ENCODE measurements at regions not wholly inside any gene's neighbourhood (a gene's known extent, or its start where the extent isn't known, plus 50 kb on each side); places are given as distances from the start of the nearest gene placed in this dataset.
"Not testable (repeated sequence)": the region's sequence is repeated elsewhere in the genome, so short reads cannot be mapped to it uniquely, and the experiment has no call there.

DNA sequence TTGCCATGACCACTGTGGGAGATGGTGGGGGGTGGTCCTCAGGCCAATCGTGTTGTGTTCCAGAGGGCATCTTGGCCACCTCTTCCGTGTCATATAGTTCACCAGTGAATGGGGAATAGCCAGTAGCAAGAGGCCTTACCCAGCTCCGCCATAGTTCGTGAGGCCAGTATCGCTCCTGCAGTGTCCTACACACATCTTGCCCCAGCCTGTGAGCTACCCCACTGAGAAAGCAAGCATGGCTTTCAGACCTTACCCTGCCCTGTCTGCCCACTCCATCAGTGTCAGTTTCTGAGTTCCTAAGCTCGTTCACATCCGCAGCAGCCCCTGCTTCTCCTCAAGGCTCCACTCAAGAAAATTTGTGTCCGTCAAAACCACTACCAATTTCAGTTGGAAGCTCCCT lies 586.0 kb upstream of the PABPC5 start:
- H4K20me1 ChIP-seq (ENCODE audit: low read length); H3K9me3 ChIP-seq (ENCODE audit: low read length); H3K9ac ChIP-seq (ENCODE audit: low read length); H2AFZ ChIP-seq (ENCODE audit: low read length); H3K27ac ChIP-seq (ENCODE audit: low read length); H3K4me2 ChIP-seq (ENCODE audit: low read length); H3K27me3 ChIP-seq (ENCODE audit: low read length); POLR2A ChIA-PET (ENCODE audit: unreplicated experiment); intact Hi-C loops (cut with micrococcal nuclease); ATAC-seq; H3K9me2 ChIP-seq (replicated peaks; ENCODE audit: low read length); H3K36me3 ChIP-seq (ENCODE audit: low read depth, low read length); BruUV-seq (replicated peaks); CTCF ChIA-PET; H3K4me1 ChIP-seq (ENCODE audit: insufficient read depth, low read length); H3K4me3 ChIP-seq (ENCODE audit: low read length); H3K79me2 ChIP-seq (ENCODE audit: low read length); DNase-seq; H3F3A ChIP-seq (ENCODE audit: low read length, unreplicated experiment): not testable (repeated sequence)

DNA sequence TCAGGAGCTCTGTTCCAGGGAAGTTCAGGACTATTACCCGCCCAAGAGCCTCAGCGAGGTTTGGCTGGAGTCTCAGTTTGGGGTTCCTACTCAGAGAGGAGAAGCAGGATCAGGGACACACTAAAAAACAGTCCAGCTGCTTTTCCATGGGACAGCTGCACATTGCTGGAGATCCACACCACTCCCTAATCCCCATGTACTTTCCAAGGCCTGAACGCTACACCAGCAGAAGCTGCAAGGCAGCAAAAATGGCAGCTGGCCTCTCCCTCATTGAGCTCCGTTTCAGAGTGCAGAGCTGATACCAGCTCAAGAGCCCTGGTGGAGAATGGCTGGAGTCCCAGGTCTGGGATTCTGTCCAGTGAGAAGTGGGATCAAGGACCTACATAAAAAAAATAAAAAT lies 551.2 kb upstream of the PABPC5 start:
- Histone ChIP-seq H3K36me3 (ENCODE audit: low read depth, low read length) (no peaks in the 10 kb centered on the region), H4K20me1 (ENCODE audit: low read length) (no peaks in the 10 kb centered on the region), H2AFZ (ENCODE audit: low read length) (no peak overlapping the region), H3K9me2 (replicated peaks; ENCODE audit: low read length) (no peaks in the 10 kb centered on the region), H3F3A (ENCODE audit: low read length, unreplicated experiment) (no peaks in the 10 kb centered on the region), H3K9me3 (ENCODE audit: low read length) (no peaks in the 10 kb centered on the region), H3K4me3 (ENCODE audit: low read length) (no peak overlapping the region), H3K9ac (ENCODE audit: low read length) (no peak overlapping the region), H3K27ac (ENCODE audit: low read length) (no peak overlapping the region), H3K79me2 (ENCODE audit: low read length) (no peaks in the 10 kb centered on the region), H3K4me1 (ENCODE audit: insufficient read depth, low read length) (no peaks in the 10 kb centered on the region), H3K27me3 (ENCODE audit: low read length) (no peaks in the 10 kb centered on the region), H3K4me2 (ENCODE audit: low read length) (no peak overlapping the region)
- no peak for TF ChIP-seq EZH2phosphoT487 (IDR thresholded peaks at IDR 0.05; ENCODE audit: borderline replicate concordance, low read length)
- TF ChIP-seq, protein P1, sequence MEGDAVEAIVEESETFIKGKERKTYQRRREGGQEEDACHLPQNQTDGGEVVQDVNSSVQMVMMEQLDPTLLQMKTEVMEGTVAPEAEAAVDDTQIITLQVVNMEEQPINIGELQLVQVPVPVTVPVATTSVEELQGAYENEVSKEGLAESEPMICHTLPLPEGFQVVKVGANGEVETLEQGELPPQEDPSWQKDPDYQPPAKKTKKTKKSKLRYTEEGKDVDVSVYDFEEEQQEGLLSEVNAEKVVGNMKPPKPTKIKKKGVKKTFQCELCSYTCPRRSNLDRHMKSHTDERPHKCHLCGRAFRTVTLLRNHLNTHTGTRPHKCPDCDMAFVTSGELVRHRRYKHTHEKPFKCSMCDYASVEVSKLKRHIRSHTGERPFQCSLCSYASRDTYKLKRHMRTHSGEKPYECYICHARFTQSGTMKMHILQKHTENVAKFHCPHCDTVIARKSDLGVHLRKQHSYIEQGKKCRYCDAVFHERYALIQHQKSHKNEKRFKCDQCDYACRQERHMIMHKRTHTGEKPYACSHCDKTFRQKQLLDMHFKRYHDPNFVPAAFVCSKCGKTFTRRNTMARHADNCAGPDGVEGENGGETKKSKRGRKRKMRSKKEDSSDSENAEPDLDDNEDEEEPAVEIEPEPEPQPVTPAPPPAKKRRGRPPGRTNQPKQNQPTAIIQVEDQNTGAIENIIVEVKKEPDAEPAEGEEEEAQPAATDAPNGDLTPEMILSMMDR (conservative IDR thresholded peaks at IDR 0.05; ENCODE audit: low read depth, low read length), result no peak
- POLR2A ChIA-PET (ENCODE audit: unreplicated experiment), result no interaction called here
- intact Hi-C loops (cut with micrococcal nuclease), result no loop called here
- CTCF ChIA-PET, result no interaction called here
- DNase-seq (no peak), ATAC-seq (no peak)
- BruUV-seq (replicated peaks), result no TSS peak

DNA sequence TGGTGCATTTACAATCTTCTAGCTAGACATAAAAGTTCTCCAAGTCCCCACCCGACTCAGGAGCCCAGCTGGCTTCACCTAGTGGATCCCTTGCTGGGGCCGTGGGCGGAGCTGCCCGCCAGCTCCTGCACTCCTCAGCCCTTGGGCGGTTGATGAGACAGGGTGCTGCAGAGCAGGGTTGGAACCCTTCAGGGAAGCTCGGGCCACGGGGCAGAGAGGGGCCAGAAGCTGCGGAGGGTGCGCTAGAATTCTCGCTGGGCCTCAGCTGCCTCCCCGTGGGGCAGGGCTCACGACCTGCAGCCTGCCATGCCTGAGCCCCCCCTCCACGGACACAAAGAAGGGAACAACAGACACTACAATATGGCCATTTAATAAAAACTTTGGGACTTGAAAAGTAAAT lies 519.8 kb upstream of the PABPC5 start:
- BruUV-seq (replicated peaks); H3K4me1 ChIP-seq (ENCODE audit: insufficient read depth, low read length); CTCF ChIA-PET: not testable (repeated sequence)

DNA sequence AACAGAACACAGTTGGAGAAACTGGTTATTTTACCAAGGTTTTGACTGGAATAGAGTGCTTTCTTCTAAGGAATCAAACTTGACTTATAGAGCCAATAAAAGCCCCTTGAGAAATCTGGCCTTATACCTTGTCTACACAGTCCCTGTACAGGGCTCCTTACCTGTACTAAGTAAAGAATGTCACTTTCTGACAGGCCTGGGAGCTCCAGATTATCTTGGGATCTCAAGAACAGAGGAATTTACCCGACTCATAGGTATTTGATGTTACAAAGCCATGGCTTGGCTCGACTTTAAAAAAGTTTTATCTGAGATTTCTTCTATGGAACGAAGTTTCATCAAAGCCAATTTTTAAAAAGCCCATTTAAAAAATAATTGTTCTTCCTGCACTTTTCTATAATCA lies 487.8 kb upstream of the PABPC5 start:
- POLR2A ChIA-PET (ENCODE audit: unreplicated experiment); H3K27ac ChIP-seq (ENCODE audit: low read length); H3K9ac ChIP-seq (ENCODE audit: low read length); H3K4me1 ChIP-seq (ENCODE audit: insufficient read depth, low read length); intact Hi-C loops (cut with micrococcal nuclease); H3K4me2 ChIP-seq (ENCODE audit: low read length); H3K79me2 ChIP-seq (ENCODE audit: low read length); H4K20me1 ChIP-seq (ENCODE audit: low read length); DNase-seq; H3K9me3 ChIP-seq (ENCODE audit: low read length); H3F3A ChIP-seq (ENCODE audit: low read length, unreplicated experiment); H2AFZ ChIP-seq (ENCODE audit: low read length); BruUV-seq (replicated peaks); H3K27me3 ChIP-seq (ENCODE audit: low read length); CTCF ChIA-PET; H3K4me3 ChIP-seq (ENCODE audit: low read length); ATAC-seq; H3K36me3 ChIP-seq (ENCODE audit: low read depth, low read length); H3K9me2 ChIP-seq (replicated peaks; ENCODE audit: low read length): not testable (repeated sequence)

More for the DNA sequence above, 519.8 kb upstream of the PABPC5 start:
- H3K27ac ChIP-seq (ENCODE audit: low read length); H3K36me3 ChIP-seq (ENCODE audit: low read depth, low read length); ATAC-seq; H2AFZ ChIP-seq (ENCODE audit: low read length); DNase-seq; H3K9ac ChIP-seq (ENCODE audit: low read length); H3K4me2 ChIP-seq (ENCODE audit: low read length); intact Hi-C loops (cut with micrococcal nuclease); H3F3A ChIP-seq (ENCODE audit: low read length, unreplicated experiment); POLR2A ChIA-PET (ENCODE audit: unreplicated experiment); H3K9me3 ChIP-seq (ENCODE audit: low read length); H4K20me1 ChIP-seq (ENCODE audit: low read length); H3K9me2 ChIP-seq (replicated peaks; ENCODE audit: low read length); H3K4me3 ChIP-seq (ENCODE audit: low read length); H3K27me3 ChIP-seq (ENCODE audit: low read length); H3K79me2 ChIP-seq (ENCODE audit: low read length): not testable (repeated sequence)

DNA sequence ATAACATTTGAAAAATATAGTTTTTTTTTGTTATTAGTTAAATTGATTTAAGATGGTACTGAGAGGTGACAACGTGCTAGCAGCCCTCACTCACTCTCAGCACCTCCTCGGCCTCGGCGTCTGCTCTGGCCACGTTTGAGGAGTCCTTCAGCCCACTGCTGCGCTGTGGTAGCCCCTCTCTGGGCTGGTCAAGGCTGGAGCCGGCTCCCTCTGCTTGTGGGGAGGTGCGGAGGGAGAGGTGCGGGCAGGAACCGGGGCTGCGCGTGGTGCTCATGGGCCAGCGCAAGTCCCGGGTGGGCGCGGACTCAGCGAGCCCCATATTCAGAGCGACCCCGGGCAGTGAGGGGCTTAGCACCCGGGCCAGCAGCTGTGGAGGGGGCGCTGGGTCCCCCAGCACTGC lies 439.4 kb upstream of the PABPC5 start:
- H3K9me2 ChIP-seq (replicated peaks; ENCODE audit: low read length); H3K9ac ChIP-seq (ENCODE audit: low read length); ATAC-seq; H3K4me2 ChIP-seq (ENCODE audit: low read length); H3F3A ChIP-seq (ENCODE audit: low read length, unreplicated experiment); H3K36me3 ChIP-seq (ENCODE audit: low read depth, low read length); CTCF ChIA-PET; DNase-seq; BruUV-seq (replicated peaks); H4K20me1 ChIP-seq (ENCODE audit: low read length); POLR2A ChIA-PET (ENCODE audit: unreplicated experiment); H2AFZ ChIP-seq (ENCODE audit: low read length); H3K27me3 ChIP-seq (ENCODE audit: low read length); H3K4me1 ChIP-seq (ENCODE audit: insufficient read depth, low read length); H3K9me3 ChIP-seq (ENCODE audit: low read length); H3K27ac ChIP-seq (ENCODE audit: low read length); H3K79me2 ChIP-seq (ENCODE audit: low read length); H3K4me3 ChIP-seq (ENCODE audit: low read length); intact Hi-C loops (cut with micrococcal nuclease): not testable (repeated sequence)

DNA sequence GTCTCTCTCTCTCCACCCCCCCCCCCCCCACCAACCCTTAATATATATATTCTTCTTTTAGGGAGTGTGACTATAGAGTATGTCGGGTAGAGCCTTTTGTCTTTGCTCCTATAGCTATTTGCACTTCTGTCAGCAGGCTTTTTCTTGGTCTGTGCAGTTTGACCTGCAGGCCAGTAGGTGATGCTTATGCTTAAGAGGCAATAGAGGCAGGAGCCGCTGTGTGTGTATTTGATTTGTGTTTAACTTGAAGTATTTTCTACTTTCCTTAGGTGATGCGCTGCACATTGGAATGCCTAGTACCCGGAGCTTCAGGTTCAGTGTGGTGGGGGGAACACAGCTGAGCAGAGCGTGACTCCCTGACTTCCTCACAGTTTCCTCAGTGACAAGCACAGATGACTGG lies 416.5 kb upstream of the PABPC5 start:
- H3K4me3 ChIP-seq (ENCODE audit: low read length); intact Hi-C loops (cut with micrococcal nuclease); H3K79me2 ChIP-seq (ENCODE audit: low read length); POLR2A ChIA-PET (ENCODE audit: unreplicated experiment); H3K27ac ChIP-seq (ENCODE audit: low read length); BruUV-seq (replicated peaks); H2AFZ ChIP-seq (ENCODE audit: low read length); DNase-seq; H3K9me2 ChIP-seq (replicated peaks; ENCODE audit: low read length); H3K4me2 ChIP-seq (ENCODE audit: low read length); H3K9ac ChIP-seq (ENCODE audit: low read length); H3F3A ChIP-seq (ENCODE audit: low read length, unreplicated experiment); H3K27me3 ChIP-seq (ENCODE audit: low read length); H4K20me1 ChIP-seq (ENCODE audit: low read length); H3K4me1 ChIP-seq (ENCODE audit: insufficient read depth, low read length); CTCF ChIA-PET; H3K36me3 ChIP-seq (ENCODE audit: low read depth, low read length); H3K9me3 ChIP-seq (ENCODE audit: low read length): not testable (repeated sequence)
- peak; percentile 29; the same call in 1 of the 2 replicates for ATAC-seq

Measured in PC-3 (cell line).